H1 (cell line): ENCODE measurements at regions not wholly inside any gene's neighbourhood (a gene's known extent, or its start where the extent isn't known, plus 50 kb on each side); places are given as distances from the start of the nearest gene placed in this dataset.
A peak's percentile ranks its signal among the peaks of the same experiment; 100 is the strongest.

Source experiments
- BCL11A ChIP-seq, 2 experiments: IDR thresholded peaks; one replicate each; pipeline ENCODE4 v1.6.1; 2011; ENCODE audit warnings: low read depth in 2 of 2, low read length in 2 of 2, mild to moderate bottlenecking in 2 of 2
- CHD2 ChIP-seq: IDR thresholded peaks from 2 replicates; pipeline ENCODE4 v1.6.1; 2012; ENCODE audit warnings: low read length, improper control_type of control experiment
- EP300 ChIP-seq, 2 experiments: IDR thresholded peaks; 1 replicate in 1 of 2; 2 replicates in 1 of 2; pipeline ENCODE4 v1.6.1; 2011 to 2012; ENCODE audit warnings: low read depth in 2 of 2, low read length in 2 of 2, mild to moderate bottlenecking in 2 of 2, borderline replicate concordance in 1 of 2, inconsistent platforms in 1 of 2, moderate library complexity in 1 of 2
- FOSL1 ChIP-seq: IDR thresholded peaks from 2 replicates; pipeline ENCODE4 v1.6.1; 2011; ENCODE audit warnings: mild to moderate bottlenecking, low read depth, low read length, moderate library complexity; ENCODE audit not compliant: insufficient read depth
- JUN ChIP-seq: IDR thresholded peaks from 2 replicates; pipeline ENCODE4 v1.6.1; 2011; ENCODE audit warnings: low read depth, mild to moderate bottlenecking, improper control_type of control experiment, low read length
- POLR2A ChIP-seq, 2 experiments: IDR thresholded peaks; 1 replicate in 1 of 2; 2 replicates in 1 of 2; pipeline ENCODE4 v1.6.1; 2011; ENCODE audit warnings: low read depth in 2 of 2, low read length in 2 of 2, mild to moderate bottlenecking in 2 of 2; ENCODE audit errors: control extremely low read depth in 1 of 2
- POLR2AphosphoS5 ChIP-seq: IDR thresholded peaks from 2 replicates; pipeline ENCODE4 v1.6.1; 2011; ENCODE audit warnings: low read depth, low read length
- RAD21 ChIP-seq, 2 experiments: IDR thresholded peaks in 1 of 2; conservative IDR thresholded peaks in 1 of 2; 2 replicates each; pipeline ENCODE4 v1.6.1; 2011; ENCODE audit warnings: low read depth in 2 of 2, low read length in 2 of 2, improper control_type of control experiment in 1 of 2, inconsistent platforms in 1 of 2, mild to moderate bottlenecking in 1 of 2, moderate library complexity in 1 of 2
- SIN3A ChIP-seq, 2 experiments: IDR thresholded peaks in 1 of 2; conservative IDR thresholded peaks in 1 of 2; 2 replicates each; pipeline ENCODE4 v1.6.1; 2011 to 2012; ENCODE audit warnings: low read length in 2 of 2, improper control_type of control experiment in 1 of 2, low read depth in 1 of 2, mild to moderate bottlenecking in 1 of 2
- SIRT6 ChIP-seq: IDR thresholded peaks from one replicate; pipeline ENCODE4 v1.7.1; 2012; ENCODE audit warnings: low read length, inconsistent platforms
- SRF ChIP-seq: IDR thresholded peaks from 2 replicates; pipeline ENCODE4 v1.6.1; 2011; ENCODE audit warnings: mild to moderate bottlenecking, low read depth, low read length, moderate library complexity
- TF ChIP-seq, protein P1 (sequence below), 3 experiments: IDR thresholded peaks; 1 replicate in 2 of 3; 2 replicates in 1 of 3; pipeline versions ENCODE4 v1.5.1 to v1.6.1; 2011; ENCODE audit warnings: low read length in 3 of 3, mild to moderate bottlenecking in 3 of 3, inconsistent platforms in 2 of 3, low read depth in 1 of 3, moderate library complexity in 1 of 3; ENCODE audit not compliant: insufficient read depth in 1 of 3; ENCODE audit errors: control extremely low read depth in 1 of 3
- TF ChIP-seq, protein P2 (sequence below): IDR thresholded peaks from 2 replicates; pipeline ENCODE4 v1.6.1; 2011; ENCODE audit warnings: low read depth, mild to moderate bottlenecking, low read length; ENCODE audit not compliant: insufficient read depth
- TF ChIP-seq, protein P3 (sequence below): IDR thresholded peaks from 2 replicates; pipeline ENCODE4 v1.6.1; 2011; ENCODE audit warnings: low read length, improper control_type of control experiment

DNA sequence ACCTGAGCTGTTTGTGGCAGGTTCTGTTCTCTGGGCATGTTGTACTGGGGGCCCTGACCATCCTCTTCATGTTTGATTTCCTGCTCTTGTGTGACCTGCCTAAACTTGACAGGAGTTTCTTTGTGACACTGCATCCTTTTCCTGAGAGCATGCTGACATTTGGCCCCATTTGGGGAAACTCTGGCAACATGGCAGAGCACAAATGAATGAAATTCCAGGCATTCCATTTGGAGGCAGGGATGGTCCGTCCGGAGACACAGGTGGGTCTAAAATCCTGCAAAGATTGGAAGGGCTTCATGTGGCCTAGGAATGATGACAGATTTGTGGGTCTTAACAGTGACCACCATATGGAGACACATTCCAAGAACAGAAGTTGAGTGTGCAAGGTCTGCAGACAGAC, 184.0 kb downstream of the FCRL5 start:
- TF ChIP-seq SRF, result no peak
- TF ChIP-seq POLR2AphosphoS5, result no peak
- TF ChIP-seq POLR2A (IDR thresholded peaks at IDR 0.05; ENCODE audit: control extremely low read depth in 1 of 2, low read depth in 2 of 2, low read length in 2 of 2), result no peak
- TF ChIP-seq, protein P1, sequence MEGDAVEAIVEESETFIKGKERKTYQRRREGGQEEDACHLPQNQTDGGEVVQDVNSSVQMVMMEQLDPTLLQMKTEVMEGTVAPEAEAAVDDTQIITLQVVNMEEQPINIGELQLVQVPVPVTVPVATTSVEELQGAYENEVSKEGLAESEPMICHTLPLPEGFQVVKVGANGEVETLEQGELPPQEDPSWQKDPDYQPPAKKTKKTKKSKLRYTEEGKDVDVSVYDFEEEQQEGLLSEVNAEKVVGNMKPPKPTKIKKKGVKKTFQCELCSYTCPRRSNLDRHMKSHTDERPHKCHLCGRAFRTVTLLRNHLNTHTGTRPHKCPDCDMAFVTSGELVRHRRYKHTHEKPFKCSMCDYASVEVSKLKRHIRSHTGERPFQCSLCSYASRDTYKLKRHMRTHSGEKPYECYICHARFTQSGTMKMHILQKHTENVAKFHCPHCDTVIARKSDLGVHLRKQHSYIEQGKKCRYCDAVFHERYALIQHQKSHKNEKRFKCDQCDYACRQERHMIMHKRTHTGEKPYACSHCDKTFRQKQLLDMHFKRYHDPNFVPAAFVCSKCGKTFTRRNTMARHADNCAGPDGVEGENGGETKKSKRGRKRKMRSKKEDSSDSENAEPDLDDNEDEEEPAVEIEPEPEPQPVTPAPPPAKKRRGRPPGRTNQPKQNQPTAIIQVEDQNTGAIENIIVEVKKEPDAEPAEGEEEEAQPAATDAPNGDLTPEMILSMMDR (IDR thresholded peaks at IDR 0.05; ENCODE audit: control extremely low read depth in 1 of 3, insufficient read depth in 1 of 3, low read depth in 1 of 3, low read length in 3 of 3), result no peak
- TF ChIP-seq, protein P2, sequence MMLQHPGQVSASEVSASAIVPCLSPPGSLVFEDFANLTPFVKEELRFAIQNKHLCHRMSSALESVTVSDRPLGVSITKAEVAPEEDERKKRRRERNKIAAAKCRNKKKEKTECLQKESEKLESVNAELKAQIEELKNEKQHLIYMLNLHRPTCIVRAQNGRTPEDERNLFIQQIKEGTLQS, result no peak
- no peak for TF ChIP-seq CHD2
- no peak for TF ChIP-seq BCL11A (IDR thresholded peaks at IDR 0.05; ENCODE audit: low read depth in 2 of 2, low read length in 2 of 2)
- TF ChIP-seq, protein P3, sequence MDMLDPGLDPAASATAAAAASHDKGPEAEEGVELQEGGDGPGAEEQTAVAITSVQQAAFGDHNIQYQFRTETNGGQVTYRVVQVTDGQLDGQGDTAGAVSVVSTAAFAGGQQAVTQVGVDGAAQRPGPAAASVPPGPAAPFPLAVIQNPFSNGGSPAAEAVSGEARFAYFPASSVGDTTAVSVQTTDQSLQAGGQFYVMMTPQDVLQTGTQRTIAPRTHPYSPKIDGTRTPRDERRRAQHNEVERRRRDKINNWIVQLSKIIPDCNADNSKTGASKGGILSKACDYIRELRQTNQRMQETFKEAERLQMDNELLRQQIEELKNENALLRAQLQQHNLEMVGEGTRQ, result no peak
- TF ChIP-seq RAD21 (IDR thresholded peaks at IDR 0.05 in 1 of 2, conservative IDR thresholded peaks at IDR 0.05 in 1 of 2; ENCODE audit: low read depth in 2 of 2, low read length in 2 of 2), result no peak
- no peak for TF ChIP-seq JUN
- TF ChIP-seq SIRT6, result no peak
- TF ChIP-seq SIN3A (conservative IDR thresholded peaks at IDR 0.05 in 1 of 2, IDR thresholded peaks at IDR 0.05 in 1 of 2; ENCODE audit: low read depth in 1 of 2, low read length in 2 of 2), result 0 out of 4 replicates have a peak, but pooled peaks of 1 of the 2 experiments have one; percentile 46
- no peak for TF ChIP-seq FOSL1
- no peak for TF ChIP-seq EP300 (IDR thresholded peaks at IDR 0.05; ENCODE audit: borderline replicate concordance in 1 of 2, low read depth in 2 of 2, low read length in 2 of 2)
